WTC11 (cell line): ENCODE measurements at regions not wholly inside any gene's neighbourhood (a gene's known extent, or its start where the extent isn't known, plus 50 kb on each side); places are given as distances from the start of the nearest gene placed in this dataset.

Experiments
- ATAC-seq: fragments of 200-7000 bp; cut with Tn5 transposase; 2 replicates; pipeline ENCODE4 v1.10.0; 2021; ENCODE audit warnings: mild to moderate bottlenecking, moderate library complexity
- CTCF ChIA-PET: fragments of 300-600 bp; sonication (Branson Sonifier 250); formaldehyde crosslinking; loops from one replicate; lab custom pipeline; 2021; ENCODE audit warnings: antibody characterized with exemption; lab: Charles Lee
- POLR2A ChIA-PET: fragments of 350-600 bp; sonication (Branson Sonifier 250); formaldehyde crosslinking; loops from one replicate; lab custom pipeline; 2021; ENCODE audit warnings: antibody characterized with exemption; lab: Charles Lee
- DNase-seq: peaks from one replicate; pipeline ENCODE4 v3.0.0; 2021; ENCODE audit warnings: low spot score
- H3K27ac Mint-ChIP-seq: 2 replicates; pipeline ENCODE4 v1.8.0; 2021; ENCODE audit warnings: mixed read lengths
- H3K27me3 Mint-ChIP-seq: 2 replicates; pipeline ENCODE4 v1.8.0; 2021; ENCODE audit warnings: low read depth, mild to moderate bottlenecking, moderate library complexity, mixed read lengths
- H3K36me3 Mint-ChIP-seq: 2 replicates; pipeline ENCODE4 v1.8.0; 2021; ENCODE audit warnings: mixed read lengths
- H3K4me1 Mint-ChIP-seq: 2 replicates; pipeline ENCODE4 v1.8.0; 2022; ENCODE audit warnings: mixed read lengths
- H3K4me3 Mint-ChIP-seq: 2 replicates; pipeline ENCODE4 v1.8.0; 2021; ENCODE audit warnings: mild to moderate bottlenecking, moderate library complexity, mixed read lengths
- H3K9me3 Mint-ChIP-seq: 2 replicates; pipeline ENCODE4 v1.8.0; 2021; ENCODE audit warnings: mixed read lengths
- CBFB ChIP-seq: sonication (generic); formaldehyde crosslinking; IDR thresholded peaks from 2 replicates; pipeline ENCODE4 v1.8.1; 2022; ENCODE audit warnings: mild to moderate bottlenecking, low read depth, missing genetic modification reagents
- CREB1 ChIP-seq: sonication (generic); formaldehyde crosslinking; IDR thresholded peaks from 2 replicates; pipeline ENCODE4 v1.8.0; 2023; ENCODE audit warnings: mild to moderate bottlenecking, missing genetic modification reagents
- CTCF ChIP-seq: fragments of 200-600 bp; IDR thresholded peaks from 2 replicates; pipeline ENCODE4 v1.8.0; 2022; ENCODE audit warnings: antibody characterized with exemption
- ELF4 ChIP-seq: sonication (generic); formaldehyde crosslinking; IDR thresholded peaks from 2 replicates; pipeline ENCODE4 v1.8.1; 2022; ENCODE audit warnings: low read depth, mild to moderate bottlenecking, moderate library complexity, missing genetic modification reagents
- GABPB1 ChIP-seq: sonication (generic); formaldehyde crosslinking; IDR thresholded peaks from 2 replicates; pipeline ENCODE4 v1.8.1; 2023; ENCODE audit warnings: mild to moderate bottlenecking, missing genetic modification reagents
- JUN ChIP-seq: sonication (generic); formaldehyde crosslinking; IDR thresholded peaks from 2 replicates; pipeline ENCODE4 v1.8.0; 2023; ENCODE audit warnings: mild to moderate bottlenecking, missing genetic modification reagents
- KAT7 ChIP-seq: sonication (generic); formaldehyde crosslinking; IDR thresholded peaks from 2 replicates; pipeline ENCODE4 v1.8.1; 2023; ENCODE audit warnings: missing genetic modification reagents, mild to moderate bottlenecking, borderline replicate concordance
- MYBL2 ChIP-seq: sonication (generic); formaldehyde crosslinking; IDR thresholded peaks from 2 replicates; pipeline ENCODE4 v1.8.1; 2023; ENCODE audit warnings: mild to moderate bottlenecking, moderate library complexity, missing genetic modification reagents
- NFE2L1 ChIP-seq: sonication (generic); formaldehyde crosslinking; IDR thresholded peaks from 2 replicates; pipeline ENCODE4 v1.8.1; 2023; ENCODE audit warnings: missing genetic modification reagents
- SMAD4 ChIP-seq: sonication (generic); formaldehyde crosslinking; IDR thresholded peaks from 2 replicates; pipeline ENCODE4 v1.8.0; 2022; ENCODE audit warnings: mild to moderate bottlenecking, missing genetic modification reagents
- SOX15 ChIP-seq: fragments of 250-450 bp; sonication (Bioruptor Pico); IDR thresholded peaks from 2 replicates; pipeline ENCODE4 v1.9.0; 2021; ENCODE audit warnings: mild to moderate bottlenecking
- SP1 ChIP-seq: sonication (generic); formaldehyde crosslinking; conservative IDR thresholded peaks from 2 replicates; pipeline ENCODE4 v1.8.1; 2022; ENCODE audit warnings: missing genetic modification reagents
- TCF7 ChIP-seq: sonication (generic); formaldehyde crosslinking; IDR thresholded peaks from 2 replicates; pipeline ENCODE4 v1.8.0; 2022; ENCODE audit warnings: mild to moderate bottlenecking, low read depth, missing genetic modification reagents, moderate library complexity
- ZNF219 ChIP-seq: sonication (generic); formaldehyde crosslinking; IDR thresholded peaks from 2 replicates; pipeline ENCODE4 v1.8.0; 2023; ENCODE audit warnings: missing genetic modification reagents, mild to moderate bottlenecking, borderline replicate concordance
- ZNF281 ChIP-seq: sonication (generic); formaldehyde crosslinking; IDR thresholded peaks from 2 replicates; pipeline ENCODE4 v1.8.0; 2023; ENCODE audit warnings: mild to moderate bottlenecking, missing genetic modification reagents
- ZNF396 ChIP-seq: fragments of 250-450 bp; sonication (Bioruptor Pico); IDR thresholded peaks from 2 replicates; pipeline ENCODE4 v1.8.0; 2021; ENCODE audit warnings: mild to moderate bottlenecking, moderate library complexity, borderline replicate concordance
- TF ChIP-seq, protein P1 (sequence below): sonication (generic); formaldehyde crosslinking; IDR thresholded peaks from 2 replicates; pipeline ENCODE4 v1.8.0; 2023; ENCODE audit warnings: missing genetic modification reagents, mild to moderate bottlenecking, borderline replicate concordance
- TF ChIP-seq, protein P2 (sequence below): fragments of 250-450 bp; sonication (Bioruptor Pico); IDR thresholded peaks from 2 replicates; pipeline ENCODE4 v2.1.2; 2022; ENCODE audit warnings: mild to moderate bottlenecking, moderate library complexity
- TF ChIP-seq, protein P3 (sequence below): sonication (generic); formaldehyde crosslinking; IDR thresholded peaks from 2 replicates; pipeline ENCODE4 v1.8.0; 2022; ENCODE audit warnings: missing genetic modification reagents

GRCh38 chr5:57831932-57832331, 349.3 kb upstream of the ACTBL2 start (continued):
- TF ChIP-seq, protein P1, sequence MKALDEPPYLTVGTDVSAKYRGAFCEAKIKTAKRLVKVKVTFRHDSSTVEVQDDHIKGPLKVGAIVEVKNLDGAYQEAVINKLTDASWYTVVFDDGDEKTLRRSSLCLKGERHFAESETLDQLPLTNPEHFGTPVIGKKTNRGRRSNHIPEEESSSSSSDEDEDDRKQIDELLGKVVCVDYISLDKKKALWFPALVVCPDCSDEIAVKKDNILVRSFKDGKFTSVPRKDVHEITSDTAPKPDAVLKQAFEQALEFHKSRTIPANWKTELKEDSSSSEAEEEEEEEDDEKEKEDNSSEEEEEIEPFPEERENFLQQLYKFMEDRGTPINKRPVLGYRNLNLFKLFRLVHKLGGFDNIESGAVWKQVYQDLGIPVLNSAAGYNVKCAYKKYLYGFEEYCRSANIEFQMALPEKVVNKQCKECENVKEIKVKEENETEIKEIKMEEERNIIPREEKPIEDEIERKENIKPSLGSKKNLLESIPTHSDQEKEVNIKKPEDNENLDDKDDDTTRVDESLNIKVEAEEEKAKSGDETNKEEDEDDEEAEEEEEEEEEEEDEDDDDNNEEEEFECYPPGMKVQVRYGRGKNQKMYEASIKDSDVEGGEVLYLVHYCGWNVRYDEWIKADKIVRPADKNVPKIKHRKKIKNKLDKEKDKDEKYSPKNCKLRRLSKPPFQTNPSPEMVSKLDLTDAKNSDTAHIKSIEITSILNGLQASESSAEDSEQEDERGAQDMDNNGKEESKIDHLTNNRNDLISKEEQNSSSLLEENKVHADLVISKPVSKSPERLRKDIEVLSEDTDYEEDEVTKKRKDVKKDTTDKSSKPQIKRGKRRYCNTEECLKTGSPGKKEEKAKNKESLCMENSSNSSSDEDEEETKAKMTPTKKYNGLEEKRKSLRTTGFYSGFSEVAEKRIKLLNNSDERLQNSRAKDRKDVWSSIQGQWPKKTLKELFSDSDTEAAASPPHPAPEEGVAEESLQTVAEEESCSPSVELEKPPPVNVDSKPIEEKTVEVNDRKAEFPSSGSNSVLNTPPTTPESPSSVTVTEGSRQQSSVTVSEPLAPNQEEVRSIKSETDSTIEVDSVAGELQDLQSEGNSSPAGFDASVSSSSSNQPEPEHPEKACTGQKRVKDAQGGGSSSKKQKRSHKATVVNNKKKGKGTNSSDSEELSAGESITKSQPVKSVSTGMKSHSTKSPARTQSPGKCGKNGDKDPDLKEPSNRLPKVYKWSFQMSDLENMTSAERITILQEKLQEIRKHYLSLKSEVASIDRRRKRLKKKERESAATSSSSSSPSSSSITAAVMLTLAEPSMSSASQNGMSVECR (CRISPR knock-in tag) = no peak
- TF ChIP-seq SP1 (CRISPR knock-in tag) (no peak), KAT7 (no peak), ZNF396 (CRISPR knock-in tag) (no peak), ELF4 (no peak), ZNF219 (CRISPR knock-in tag) (no peak), CTCF (no peak), SMAD4 (CRISPR knock-in tag) (no peak), CREB1 (CRISPR knock-in tag) (no peak)
- TF ChIP-seq, protein P2, sequence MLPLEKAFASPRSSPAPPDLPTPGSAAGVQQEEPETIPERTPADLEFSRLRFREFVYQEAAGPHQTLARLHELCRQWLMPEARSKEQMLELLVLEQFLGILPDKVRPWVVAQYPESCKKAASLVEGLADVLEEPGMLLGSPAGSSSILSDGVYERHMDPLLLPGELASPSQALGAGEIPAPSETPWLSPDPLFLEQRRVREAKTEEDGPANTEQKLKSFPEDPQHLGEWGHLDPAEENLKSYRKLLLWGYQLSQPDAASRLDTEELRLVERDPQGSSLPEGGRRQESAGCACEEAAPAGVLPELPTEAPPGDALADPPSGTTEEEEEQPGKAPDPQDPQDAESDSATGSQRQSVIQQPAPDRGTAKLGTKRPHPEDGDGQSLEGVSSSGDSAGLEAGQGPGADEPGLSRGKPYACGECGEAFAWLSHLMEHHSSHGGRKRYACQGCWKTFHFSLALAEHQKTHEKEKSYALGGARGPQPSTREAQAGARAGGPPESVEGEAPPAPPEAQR = no peak

- Mint-ChIP-seq H3K27ac (no peak overlapping the region), H3K36me3 (peaks cover 11% of the 10 kb centered on the region; the same call in 1 of the 2 replicates), H3K9me3 (peaks cover 9% of the 10 kb centered on the region), H3K27me3 (no peaks in the 10 kb centered on the region), H3K4me1 (peaks cover 17% of the 10 kb centered on the region), H3K4me3 (no peak overlapping the region)
- ATAC-seq = no peak
- POLR2A ChIA-PET = no interaction called here
- CTCF ChIA-PET = no interaction called here
- no peak for DNase-seq
- no peak for TF ChIP-seq JUN (CRISPR knock-in tag)
- TF ChIP-seq CTCF = no peak
- TF ChIP-seq, protein P2 = no peak
- no peak for TF ChIP-seq NFE2L1
- TF ChIP-seq TCF7 = no peak
- TF ChIP-seq, protein P3, sequence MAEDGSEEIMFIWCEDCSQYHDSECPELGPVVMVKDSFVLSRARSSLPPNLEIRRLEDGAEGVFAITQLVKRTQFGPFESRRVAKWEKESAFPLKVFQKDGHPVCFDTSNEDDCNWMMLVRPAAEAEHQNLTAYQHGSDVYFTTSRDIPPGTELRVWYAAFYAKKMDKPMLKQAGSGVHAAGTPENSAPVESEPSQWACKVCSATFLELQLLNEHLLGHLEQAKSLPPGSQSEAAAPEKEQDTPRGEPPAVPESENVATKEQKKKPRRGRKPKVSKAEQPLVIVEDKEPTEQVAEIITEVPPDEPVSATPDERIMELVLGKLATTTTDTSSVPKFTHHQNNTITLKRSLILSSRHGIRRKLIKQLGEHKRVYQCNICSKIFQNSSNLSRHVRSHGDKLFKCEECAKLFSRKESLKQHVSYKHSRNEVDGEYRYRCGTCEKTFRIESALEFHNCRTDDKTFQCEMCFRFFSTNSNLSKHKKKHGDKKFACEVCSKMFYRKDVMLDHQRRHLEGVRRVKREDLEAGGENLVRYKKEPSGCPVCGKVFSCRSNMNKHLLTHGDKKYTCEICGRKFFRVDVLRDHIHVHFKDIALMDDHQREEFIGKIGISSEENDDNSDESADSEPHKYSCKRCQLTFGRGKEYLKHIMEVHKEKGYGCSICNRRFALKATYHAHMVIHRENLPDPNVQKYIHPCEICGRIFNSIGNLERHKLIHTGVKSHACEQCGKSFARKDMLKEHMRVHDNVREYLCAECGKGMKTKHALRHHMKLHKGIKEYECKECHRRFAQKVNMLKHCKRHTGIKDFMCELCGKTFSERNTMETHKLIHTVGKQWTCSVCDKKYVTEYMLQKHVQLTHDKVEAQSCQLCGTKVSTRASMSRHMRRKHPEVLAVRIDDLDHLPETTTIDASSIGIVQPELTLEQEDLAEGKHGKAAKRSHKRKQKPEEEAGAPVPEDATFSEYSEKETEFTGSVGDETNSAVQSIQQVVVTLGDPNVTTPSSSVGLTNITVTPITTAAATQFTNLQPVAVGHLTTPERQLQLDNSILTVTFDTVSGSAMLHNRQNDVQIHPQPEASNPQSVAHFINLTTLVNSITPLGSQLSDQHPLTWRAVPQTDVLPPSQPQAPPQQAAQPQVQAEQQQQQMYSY (CRISPR knock-in tag) = no peak
- TF ChIP-seq CBFB (CRISPR knock-in tag) = no peak
- TF ChIP-seq SOX15 = no peak
- TF ChIP-seq GABPB1 (CRISPR knock-in tag) = no peak
- TF ChIP-seq ZNF281 (CRISPR knock-in tag) = no peak
- TF ChIP-seq MYBL2 = no peak
Measured at GRCh38 chr5:57831090-57831489, 348.5 kb upstream of the ACTBL2 start.
